MG63 (cell line): ENCODE measurements at regions not wholly inside any gene's neighbourhood (a gene's known extent, or its start where the extent isn't known, plus 50 kb on each side); places are given as distances from the start of the nearest gene placed in this dataset.

Source experiments
- DNase-seq: peaks from one replicate; pipeline ENCODE4 v3.0.0-alpha.2; 2020
- H3K27me3 ChIP-seq: fragments of 250-450 bp; sonication (Bioruptor Pico); 2 replicates; pipeline ENCODE4 v1.5.1; 2020; ENCODE audit warnings: mild to moderate bottlenecking, moderate library complexity
- H3K36me3 ChIP-seq: fragments of 250-450 bp; sonication (Bioruptor Pico); 2 replicates; pipeline ENCODE4 v1.5.1; 2020; ENCODE audit warnings: mild to moderate bottlenecking, moderate library complexity
- H3K4me3 ChIP-seq: fragments of 250-450 bp; sonication (Bioruptor Pico); 2 replicates; pipeline ENCODE4 v1.5.1; 2020; ENCODE audit warnings: mild to moderate bottlenecking, moderate library complexity
- H3K9me3 ChIP-seq: fragments of 250-450 bp; sonication (Bioruptor Pico); 2 replicates; pipeline ENCODE4 v1.5.1; 2020; ENCODE audit warnings: mild to moderate bottlenecking, moderate library complexity

DNA sequence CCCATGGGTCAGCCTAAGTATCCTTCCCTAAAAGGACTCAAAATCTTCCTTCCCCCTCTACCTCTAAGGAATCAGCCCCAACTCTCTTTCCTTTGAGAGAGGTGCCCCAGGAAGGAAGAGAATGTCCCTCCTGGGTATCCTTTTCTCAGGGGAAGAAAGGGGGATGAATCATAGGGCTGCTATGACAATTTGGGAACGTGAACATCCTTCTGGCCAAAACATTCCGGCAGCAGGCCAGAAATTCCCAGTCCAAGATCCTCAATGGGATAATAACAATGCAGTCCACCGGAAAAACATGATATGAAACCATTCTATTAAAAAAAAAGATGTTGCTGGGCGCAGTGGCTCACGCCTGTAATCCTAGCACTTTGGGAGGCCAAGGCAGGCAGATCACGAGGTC lies 50.8 kb upstream of the CACNA2D3 start:
- no peaks in the 10 kb centered on the region for H3K9me3 ChIP-seq
- no peak overlapping the region for H3K4me3 ChIP-seq
- H3K36me3 ChIP-seq = no peaks in the 10 kb centered on the region
- H3K27me3 ChIP-seq = no peaks in the 10 kb centered on the region
- peak; percentile 30 for DNase-seq

DNA sequence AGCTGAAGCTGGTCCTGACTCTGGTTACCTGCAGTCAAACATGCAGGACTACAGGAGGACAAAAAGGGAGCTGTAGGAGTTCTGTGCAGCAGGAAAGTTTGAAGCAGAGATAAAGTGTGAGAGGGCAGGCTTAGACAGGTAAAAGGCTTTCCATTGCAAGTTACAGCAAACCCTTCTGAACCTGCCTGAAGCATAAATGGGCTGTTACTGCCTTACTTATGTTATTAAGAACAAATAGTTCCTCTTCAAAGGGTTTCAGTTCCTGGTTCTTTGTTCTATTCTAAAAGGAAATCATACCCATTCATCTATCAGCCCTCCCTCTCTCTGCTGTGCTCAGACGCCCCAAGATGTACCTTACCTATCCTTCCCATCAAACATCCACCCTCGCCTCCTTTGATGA lies 52.4 kb upstream of the CACNA2D3 start:
- no peak overlapping the region for H3K4me3 ChIP-seq

GRCh38 chr3:54067055-54067698 lies 55.2 kb upstream of the CACNA2D3 start:
- Histone ChIP-seq H3K4me3 (no peak overlapping the region), H3K9me3 (no peaks in the 10 kb centered on the region), H3K27me3 (no peaks in the 10 kb centered on the region), H3K36me3 (no peaks in the 10 kb centered on the region)
- no peak for DNase-seq

More for the DNA sequence above, 52.4 kb upstream of the CACNA2D3 start:
- Histone ChIP-seq H3K27me3 (no peaks in the 10 kb centered on the region), H3K36me3 (no peaks in the 10 kb centered on the region), H3K9me3 (no peaks in the 10 kb centered on the region)
- DNase-seq = no peak

DNA sequence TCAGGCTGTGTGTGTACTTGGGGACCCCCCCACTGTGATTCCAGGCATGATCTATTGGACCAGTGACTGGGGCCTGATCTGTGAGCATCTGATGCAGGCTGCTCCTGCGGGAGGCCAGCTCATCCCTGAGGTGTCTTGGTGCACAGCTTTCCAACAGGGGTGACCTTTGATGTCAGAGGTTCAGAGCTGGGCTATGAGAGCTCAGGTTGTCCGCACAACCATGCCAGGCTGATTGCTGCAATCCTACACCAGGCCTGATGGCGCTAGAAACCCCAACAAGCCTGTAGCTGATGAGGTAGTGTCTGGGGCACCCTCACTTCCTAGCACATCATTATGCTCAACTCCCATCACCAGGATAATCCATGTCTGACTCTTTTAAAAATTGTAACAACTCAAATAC lies 56.1 kb upstream of the CACNA2D3 start:
- no peak for DNase-seq
- Histone ChIP-seq H3K36me3 (no peaks in the 10 kb centered on the region), H3K9me3 (no peaks in the 10 kb centered on the region), H3K4me3 (no peak overlapping the region), H3K27me3 (no peaks in the 10 kb centered on the region)

GRCh38 chr3:54065586-54065985 lies 56.8 kb upstream of the CACNA2D3 start:
- Histone ChIP-seq H3K9me3 (no peaks in the 10 kb centered on the region), H3K27me3 (no peaks in the 10 kb centered on the region), H3K4me3 (no peak overlapping the region), H3K36me3 (no peaks in the 10 kb centered on the region)
- DNase-seq = no peak

- Histone ChIP-seq H3K27me3 (no peaks in the 10 kb centered on the region), H3K4me3 (no peak overlapping the region), H3K9me3 (no peaks in the 10 kb centered on the region), H3K36me3 (no peaks in the 10 kb centered on the region)
- DNase-seq = no peak
Observed at GRCh38 chr3:54065140-54065539, 57.2 kb upstream of the CACNA2D3 start.

- H3K9me3 ChIP-seq = no peaks in the 10 kb centered on the region
- H3K27me3 ChIP-seq = no peaks in the 10 kb centered on the region
Observed at GRCh38 chr3:54064486-54064885, 57.9 kb upstream of the CACNA2D3 start.

GRCh38 chr3:54062546-54062945 lies 59.8 kb upstream of the CACNA2D3 start:
- Histone ChIP-seq H3K36me3 (no peaks in the 10 kb centered on the region), H3K4me3 (no peak overlapping the region), H3K27me3 (no peaks in the 10 kb centered on the region), H3K9me3 (no peaks in the 10 kb centered on the region)
- no peak for DNase-seq

More at GRCh38 chr3:54064486-54064885, 57.9 kb upstream of the CACNA2D3 start:
- DNase-seq = no peak
- no peaks in the 10 kb centered on the region for H3K36me3 ChIP-seq
- H3K4me3 ChIP-seq = no peak overlapping the region

- peak; percentile 10 for DNase-seq
- Histone ChIP-seq H3K36me3 (no peaks in the 10 kb centered on the region), H3K4me3 (no peak overlapping the region), H3K9me3 (no peaks in the 10 kb centered on the region), H3K27me3 (no peaks in the 10 kb centered on the region)
Observed at GRCh38 chr3:54056521-54056920, 65.8 kb upstream of the CACNA2D3 start.

GRCh38 chr3:54053882-54054281 lies 68.5 kb upstream of the CACNA2D3 start:
- DNase-seq = no peak
- no peaks in the 10 kb centered on the region for H3K36me3 ChIP-seq
- H3K4me3 ChIP-seq = no peak overlapping the region
- H3K27me3 ChIP-seq = no peaks in the 10 kb centered on the region
- no peaks in the 10 kb centered on the region for H3K9me3 ChIP-seq

- no peak for DNase-seq
- no peaks in the 10 kb centered on the region for H3K27me3 ChIP-seq
Observed at GRCh38 chr3:54053211-54053610, 69.1 kb upstream of the CACNA2D3 start.

GRCh38 chr3:54047568-54047967 lies 74.8 kb upstream of the CACNA2D3 start:
- no peaks in the 10 kb centered on the region for H3K36me3 ChIP-seq
- no peak overlapping the region for H3K4me3 ChIP-seq
- H3K9me3 ChIP-seq = no peaks in the 10 kb centered on the region
- DNase-seq = no peak
- no peaks in the 10 kb centered on the region for H3K27me3 ChIP-seq

More at GRCh38 chr3:54053211-54053610, 69.1 kb upstream of the CACNA2D3 start:
- H3K9me3 ChIP-seq = no peaks in the 10 kb centered on the region
- H3K4me3 ChIP-seq = no peak overlapping the region
- H3K36me3 ChIP-seq = no peaks in the 10 kb centered on the region

DNA sequence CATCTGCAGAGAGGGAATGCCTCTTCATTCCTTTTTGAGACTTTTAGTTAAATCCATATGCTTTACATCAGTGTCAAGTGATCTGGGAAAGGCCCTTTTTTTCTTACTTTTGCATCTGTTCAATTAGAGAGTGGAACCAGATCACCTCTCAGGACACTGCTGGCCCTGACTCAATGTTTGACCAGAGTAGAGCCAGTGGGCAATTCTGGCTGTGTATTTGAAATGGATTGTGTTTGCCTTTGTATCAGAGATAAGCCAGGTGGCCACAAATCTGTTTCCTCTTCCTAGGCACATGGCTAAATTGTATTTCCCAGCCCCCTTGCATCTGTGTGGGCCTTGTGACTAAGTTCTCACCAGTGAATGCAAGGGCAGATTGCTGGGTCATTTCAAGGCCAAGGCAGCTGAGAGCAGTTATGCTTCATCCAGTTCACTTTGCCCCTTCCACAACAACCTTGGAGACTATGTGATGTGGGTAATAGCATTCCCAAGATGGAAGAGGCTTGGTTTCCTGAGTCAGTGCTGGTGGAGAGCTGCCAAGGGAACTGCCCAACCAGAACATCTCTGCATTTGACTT lies 75.6 kb upstream of the CACNA2D3 start:
- no peak overlapping the region for H3K4me3 ChIP-seq
- peak; percentile 38 for DNase-seq
- no peaks in the 10 kb centered on the region for H3K27me3 ChIP-seq
- no peaks in the 10 kb centered on the region for H3K9me3 ChIP-seq
- H3K36me3 ChIP-seq = no peaks in the 10 kb centered on the region

DNA sequence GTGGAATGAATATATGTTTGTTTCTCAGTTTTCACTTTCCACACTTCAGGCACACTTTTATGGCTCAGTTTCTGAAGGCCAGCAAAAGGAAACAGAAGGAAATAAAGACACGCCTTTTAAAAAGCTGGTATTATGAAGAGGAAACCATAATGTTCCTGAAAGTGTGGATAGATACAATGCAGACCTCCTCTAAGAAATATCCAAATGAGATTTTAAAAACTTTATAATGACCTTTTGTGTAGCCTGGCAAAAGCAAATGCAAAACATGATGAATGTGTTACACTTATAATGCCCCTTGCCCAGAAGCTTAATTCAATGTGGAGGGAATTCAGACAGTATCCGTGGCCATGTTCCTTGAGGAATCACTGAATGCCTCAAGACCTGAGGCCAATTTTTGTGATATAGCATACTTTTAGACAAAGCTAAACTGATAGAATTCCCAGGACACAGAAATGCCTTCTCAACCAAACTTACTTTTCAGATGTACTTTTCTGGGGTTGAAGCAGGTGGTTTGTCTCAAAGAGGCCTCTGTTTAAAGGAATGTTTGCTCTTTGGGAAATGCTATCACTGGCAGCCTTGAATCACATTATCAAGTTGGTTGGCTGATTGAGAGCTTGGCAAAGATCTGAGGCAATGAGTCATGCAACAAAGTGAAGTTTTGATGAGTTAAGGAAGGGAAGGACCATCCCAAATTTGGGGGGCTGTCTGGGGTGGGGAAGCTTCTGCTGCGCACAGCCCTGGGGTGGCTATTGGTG lies 77.1 kb upstream of the CACNA2D3 start:
- Histone ChIP-seq H3K9me3 (no peaks in the 10 kb centered on the region), H3K36me3 (no peaks in the 10 kb centered on the region), H3K4me3 (no peak overlapping the region), H3K27me3 (no peaks in the 10 kb centered on the region)
- DNase-seq = no peak

GRCh38 chr3:54042259-54042823 lies 80.0 kb upstream of the CACNA2D3 start:
- no peak for DNase-seq

DNA sequence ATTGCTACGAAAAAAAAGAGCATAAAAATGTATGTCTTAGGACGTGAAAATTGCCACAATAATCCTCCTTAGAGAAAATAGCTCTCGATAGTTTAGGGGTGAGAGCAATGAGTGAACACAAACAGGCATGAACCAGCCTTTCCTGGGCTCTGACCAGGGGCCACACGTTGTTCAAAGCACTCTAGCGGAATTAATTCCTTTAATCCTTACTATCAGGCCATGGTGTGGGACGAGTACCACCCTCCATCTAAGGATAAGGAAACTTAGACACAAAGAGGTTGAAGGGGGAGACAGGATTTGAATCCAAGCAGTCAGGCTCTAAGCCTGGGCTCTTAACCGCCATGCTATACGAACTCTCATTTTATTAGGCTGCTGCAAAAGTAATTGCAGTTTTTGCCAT lies 81.9 kb upstream of the CACNA2D3 start:
- no peak for DNase-seq
- no peaks in the 10 kb centered on the region for H3K27me3 ChIP-seq
- no peaks in the 10 kb centered on the region for H3K36me3 ChIP-seq
- H3K9me3 ChIP-seq = no peaks in the 10 kb centered on the region
- H3K4me3 ChIP-seq = no peak overlapping the region

More at GRCh38 chr3:54042259-54042823, 80.0 kb upstream of the CACNA2D3 start:
- no peaks in the 10 kb centered on the region for H3K9me3 ChIP-seq
- H3K36me3 ChIP-seq = no peaks in the 10 kb centered on the region
- no peaks in the 10 kb centered on the region for H3K27me3 ChIP-seq
- no peak overlapping the region for H3K4me3 ChIP-seq

- H3K27me3 ChIP-seq = no peaks in the 10 kb centered on the region
- H3K9me3 ChIP-seq = no peaks in the 10 kb centered on the region
- no peak for DNase-seq
- H3K4me3 ChIP-seq = no peak overlapping the region
- H3K36me3 ChIP-seq = no peaks in the 10 kb centered on the region
Observed at GRCh38 chr3:54038391-54038790, 84.0 kb upstream of the CACNA2D3 start.
